Embryonic facial prominence (tissue), 1 donor: ENCODE measurements at regions not wholly inside any gene's neighbourhood (a gene's known extent, or its start where the extent isn't known, plus 50 kb on each side); places are given as distances from the start of the nearest gene placed in this dataset.

Source experiments
- DNase-seq: peaks from one replicate; pipeline ENCODE4 v3.0.0-alpha.2; 2016; ENCODE audit errors: extremely low spot score

DNA sequence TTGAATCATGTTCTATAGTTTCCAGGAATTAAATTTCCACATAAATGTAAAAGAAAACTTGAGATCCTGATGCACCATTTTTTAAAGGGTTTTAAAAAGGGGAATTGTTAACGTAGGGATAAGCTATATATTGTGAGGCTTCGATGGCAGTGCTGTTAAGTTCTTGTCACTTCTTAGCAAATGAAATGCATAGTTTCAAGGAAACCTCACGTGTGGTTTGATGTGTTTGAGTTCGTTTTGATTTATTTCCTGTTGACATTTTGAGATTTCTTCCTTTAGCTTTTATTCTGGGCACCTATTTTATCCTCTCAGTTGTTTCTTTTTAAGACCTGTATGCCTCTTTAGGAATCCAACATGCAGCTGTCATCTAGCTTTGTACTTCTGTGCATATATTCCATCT is 301.0 kb downstream of the DOCK8 start:
- DNase-seq, result no peak

DNA sequence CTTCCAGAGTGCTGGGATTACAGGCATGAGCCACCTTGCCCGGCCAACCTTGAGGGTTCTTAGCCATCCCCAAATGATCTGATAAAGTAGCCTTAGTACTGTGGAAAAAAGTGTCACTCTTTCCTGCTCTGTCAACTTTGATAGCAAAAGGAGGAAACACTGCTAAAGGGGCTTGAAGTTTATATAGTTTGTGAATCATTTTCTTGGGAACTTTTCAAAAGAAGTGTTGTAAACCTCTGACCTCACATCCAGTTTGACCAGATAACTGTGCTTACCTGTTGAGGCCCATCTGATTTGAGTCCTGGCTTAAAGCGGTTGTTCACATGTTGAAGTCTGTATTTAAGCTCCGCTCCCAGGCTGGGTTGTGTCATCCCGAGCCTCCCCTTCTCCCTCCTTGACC is 303.3 kb downstream of the DOCK8 start:
- DNase-seq, result no peak

GRCh38 chr9:518540-518939 is 303.9 kb downstream of the DOCK8 start:
- no peak for DNase-seq

- DNase-seq, result no peak
These were observed 304.9 kb downstream of the DOCK8 start for GRCh38 chr9:519579-519978.

GRCh38 chr9:520302-520701 is 305.6 kb downstream of the DOCK8 start:
- no peak for DNase-seq

DNA sequence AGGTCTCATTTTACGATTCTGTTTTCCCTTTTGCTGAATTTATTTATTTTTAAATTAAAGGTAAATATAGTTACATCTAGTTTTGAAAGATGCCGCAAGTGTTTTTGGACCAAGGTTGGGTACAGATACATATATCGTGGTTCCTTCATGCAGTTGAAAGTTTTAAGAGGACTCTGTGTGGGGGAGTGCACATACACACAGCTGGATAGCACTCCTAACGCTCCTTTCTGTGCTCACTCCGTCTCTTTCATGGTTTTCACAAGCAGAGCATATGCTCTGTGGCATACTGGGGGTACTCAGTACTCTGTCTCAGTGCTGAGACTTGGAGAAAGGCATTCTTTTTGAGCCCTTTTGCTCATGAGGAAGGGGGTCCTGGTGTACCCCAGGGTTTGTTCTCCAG is 307.5 kb downstream of the DOCK8 start:
- DNase-seq, result no peak

DNA sequence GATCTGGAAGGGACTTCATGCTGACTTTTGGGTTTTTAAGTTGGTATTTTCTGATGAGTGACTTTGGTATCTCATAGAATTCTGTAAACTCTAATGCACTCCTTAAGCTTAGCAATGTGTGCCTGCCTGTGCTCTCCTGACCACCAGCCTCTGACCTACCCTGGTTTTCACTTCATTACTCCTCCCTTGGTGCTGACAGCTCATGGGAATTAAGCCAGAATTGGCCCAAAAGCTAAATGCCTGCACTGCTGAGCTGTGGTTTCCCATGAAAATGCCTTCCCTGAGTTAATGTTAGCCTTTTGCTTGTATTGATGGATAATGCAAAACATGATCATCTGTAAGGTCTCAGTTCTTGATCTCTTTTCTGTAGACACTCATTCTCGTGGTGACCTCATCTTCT is 308.0 kb downstream of the DOCK8 start:
- DNase-seq, result no peak

DNA sequence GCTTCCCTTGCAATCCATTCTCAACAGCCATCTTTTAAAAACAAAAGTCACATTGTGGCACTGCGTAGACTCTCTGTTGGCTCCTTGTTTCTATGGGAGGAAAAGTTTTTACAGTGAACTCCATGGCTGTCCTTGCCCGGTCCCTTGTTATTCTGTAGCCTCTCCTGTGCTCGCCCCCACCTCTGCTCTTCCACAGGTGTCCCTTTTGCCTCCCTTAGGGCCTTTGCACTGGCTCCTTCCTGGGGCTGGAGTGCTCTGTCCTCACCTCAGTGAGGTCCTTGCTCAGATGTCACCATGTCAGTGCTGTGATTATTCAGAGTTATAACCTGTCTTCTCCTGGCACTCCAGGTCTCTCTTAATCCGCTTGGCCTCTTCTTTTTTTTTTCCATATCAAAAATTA is 308.8 kb downstream of the DOCK8 start:
- no peak for DNase-seq

DNA sequence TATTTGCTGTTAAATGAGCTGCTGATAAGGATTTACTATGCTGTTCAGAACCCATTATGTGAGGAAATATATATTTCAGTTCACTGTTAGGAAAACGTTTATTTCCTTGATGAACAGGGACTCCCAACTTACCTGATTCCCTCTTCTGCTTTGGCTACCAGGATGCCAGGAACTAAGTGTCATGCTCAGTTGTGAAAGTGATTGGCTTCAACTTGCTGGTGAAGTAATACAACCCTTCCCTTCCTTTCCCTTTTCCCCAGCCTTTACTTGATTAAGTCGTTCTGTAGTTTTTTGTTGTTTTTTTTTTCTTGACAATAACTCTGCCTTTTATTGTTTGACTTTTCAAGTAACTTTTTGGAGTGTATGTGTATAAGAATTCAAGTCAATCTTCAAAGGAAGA is 309.3 kb downstream of the DOCK8 start:
- no peak for DNase-seq

DNA sequence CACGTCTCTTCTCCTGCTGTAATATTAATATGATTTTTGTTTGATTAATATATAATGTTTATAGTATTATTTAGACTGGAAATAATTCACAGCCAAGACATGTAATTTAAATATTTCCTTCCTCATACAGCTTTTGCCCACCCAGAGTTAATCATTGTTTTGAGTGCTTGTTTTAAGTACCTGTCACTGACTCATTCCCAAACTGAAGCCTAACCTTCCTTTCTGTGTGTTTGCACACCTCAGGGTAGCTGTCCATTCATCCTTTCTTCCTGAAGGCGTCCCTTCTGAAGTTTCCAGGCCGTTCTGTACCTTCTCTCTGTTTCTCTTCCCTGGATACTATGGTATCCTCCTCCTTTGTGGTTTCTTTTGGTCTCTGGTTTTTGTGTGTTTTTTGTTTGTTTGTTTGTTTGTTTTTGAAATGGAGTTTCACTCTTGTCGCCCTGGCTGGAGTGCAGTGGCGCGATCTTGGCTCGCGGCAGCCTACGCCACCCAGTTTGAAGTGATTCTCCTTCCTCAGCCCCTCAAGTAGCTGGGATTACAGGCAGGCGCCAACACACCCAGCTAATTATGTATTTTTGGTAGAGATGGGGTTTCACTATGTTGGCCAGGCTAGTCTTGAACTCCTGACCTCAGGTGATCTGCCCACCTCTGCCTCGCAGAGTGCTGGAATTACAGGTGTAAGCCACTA is 312.4 kb downstream of the DOCK8 start:
- DNase-seq, result no peak

GRCh38 chr9:529731-530130 is 311.8 kb upstream of the DMRT1 start:
- DNase-seq, result no peak

DNA sequence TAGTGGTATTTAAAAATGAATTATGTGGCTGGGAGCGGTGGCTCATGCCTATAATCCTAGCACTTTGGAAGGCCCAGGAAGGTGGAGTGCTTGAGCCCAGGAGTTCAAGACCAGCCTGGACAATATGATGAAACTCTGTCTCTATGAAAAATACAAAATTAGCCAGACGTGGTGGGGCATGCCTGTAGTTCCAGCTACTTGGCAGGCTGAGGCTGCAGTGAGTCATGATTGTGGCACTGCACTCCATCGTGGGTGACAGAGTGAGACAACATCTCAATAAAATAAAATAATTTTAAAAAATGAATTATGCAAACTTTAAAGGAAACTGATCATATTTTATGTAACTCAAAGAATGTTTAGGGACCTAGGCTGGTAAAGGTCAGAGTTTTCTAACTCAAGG is 310.8 kb upstream of the DMRT1 start:
- no peak for DNase-seq

- no peak for DNase-seq
These were observed 308.8 kb upstream of the DMRT1 start for GRCh38 chr9:532707-533106.

DNA sequence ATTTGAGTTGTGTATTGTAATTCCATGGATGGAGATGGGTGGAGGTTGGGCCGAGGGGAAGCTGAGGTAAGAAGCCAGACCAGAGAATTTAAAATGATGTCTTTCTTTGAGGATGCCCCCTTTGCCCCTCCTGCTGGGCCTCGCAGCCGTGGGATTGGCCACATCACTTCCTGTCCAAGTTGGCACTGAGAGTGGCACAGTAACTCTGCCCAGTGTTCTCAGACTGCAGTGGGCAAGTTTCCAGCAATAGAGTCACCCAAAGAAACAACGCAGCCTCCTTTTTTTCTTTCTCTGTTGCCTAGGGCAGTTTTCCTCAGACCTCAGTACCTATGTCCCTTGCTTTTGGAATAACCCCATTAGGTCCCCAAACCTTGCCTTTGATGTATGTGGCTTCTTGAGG is 306.6 kb upstream of the DMRT1 start:
- DNase-seq, result no peak

GRCh38 chr9:535356-535755 is 306.1 kb upstream of the DMRT1 start:
- no peak for DNase-seq

DNA sequence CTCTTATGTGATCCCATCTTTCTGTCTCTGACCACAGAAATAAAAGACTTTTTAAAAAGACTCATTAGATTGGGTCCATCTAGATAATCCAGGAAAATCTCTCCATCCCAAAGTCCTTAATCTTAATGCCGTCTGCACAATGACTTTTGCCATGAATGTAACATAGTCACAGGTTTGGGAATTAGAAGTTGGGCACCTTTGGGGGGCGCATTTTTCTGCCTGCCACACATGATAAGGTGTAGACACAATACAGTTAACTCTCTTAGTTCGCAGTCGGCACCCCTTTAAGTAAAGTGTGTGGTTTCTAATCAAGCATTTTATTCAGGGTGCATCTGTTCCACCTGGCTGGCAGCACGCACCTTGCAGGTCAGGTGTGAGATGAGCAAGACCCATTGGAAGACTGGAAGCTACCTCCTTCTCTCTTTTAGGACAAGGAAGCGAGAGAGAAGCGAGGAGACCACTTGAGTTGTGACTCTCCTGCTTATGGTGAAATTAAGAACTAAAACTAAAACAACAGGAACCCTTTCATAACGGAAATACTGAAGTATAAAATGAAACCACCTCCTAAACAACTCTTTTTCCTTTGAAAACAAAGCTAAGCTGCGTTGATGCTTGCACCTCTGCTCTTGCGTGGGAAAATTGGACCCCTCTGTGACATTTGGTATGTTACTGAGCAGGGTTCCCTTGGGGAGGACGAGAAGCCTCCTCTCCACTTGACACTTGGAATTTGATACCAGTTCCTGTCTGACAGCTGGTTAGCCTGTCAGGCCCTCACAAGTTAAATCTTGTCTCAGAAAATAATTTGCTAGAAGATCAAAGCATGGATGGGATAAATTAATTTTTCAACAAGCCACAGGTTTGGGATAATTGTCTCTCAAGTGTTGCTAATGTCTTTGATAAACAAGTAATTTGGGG is 304.6 kb upstream of the DMRT1 start:
- DNase-seq, result no peak

GRCh38 chr9:543478-543877 is 298.0 kb upstream of the DMRT1 start:
- DNase-seq, result no peak

DNA sequence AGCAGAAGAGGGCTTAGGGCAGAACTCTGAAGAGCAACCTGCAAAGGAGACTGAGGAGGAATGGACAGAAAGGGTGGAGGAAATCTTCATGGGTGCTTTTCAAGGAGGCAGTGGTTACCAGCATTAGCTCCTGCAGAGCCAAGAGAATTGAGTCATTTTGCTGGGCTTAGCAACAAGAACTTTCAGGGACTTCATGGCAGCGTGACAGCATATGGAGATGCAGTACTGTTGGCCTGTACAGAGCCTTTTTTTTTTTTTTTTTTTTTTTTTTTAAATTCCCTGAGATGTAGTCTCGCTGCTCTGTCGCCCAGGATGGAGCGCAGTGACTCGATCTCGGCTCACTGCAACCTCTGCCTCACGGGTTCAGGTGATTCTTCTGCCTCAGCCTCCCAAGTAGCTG is 296.0 kb upstream of the DMRT1 start:
- DNase-seq, result no peak

GRCh38 chr9:546235-546634 is 295.3 kb upstream of the DMRT1 start:
- DNase-seq, result no peak

DNA sequence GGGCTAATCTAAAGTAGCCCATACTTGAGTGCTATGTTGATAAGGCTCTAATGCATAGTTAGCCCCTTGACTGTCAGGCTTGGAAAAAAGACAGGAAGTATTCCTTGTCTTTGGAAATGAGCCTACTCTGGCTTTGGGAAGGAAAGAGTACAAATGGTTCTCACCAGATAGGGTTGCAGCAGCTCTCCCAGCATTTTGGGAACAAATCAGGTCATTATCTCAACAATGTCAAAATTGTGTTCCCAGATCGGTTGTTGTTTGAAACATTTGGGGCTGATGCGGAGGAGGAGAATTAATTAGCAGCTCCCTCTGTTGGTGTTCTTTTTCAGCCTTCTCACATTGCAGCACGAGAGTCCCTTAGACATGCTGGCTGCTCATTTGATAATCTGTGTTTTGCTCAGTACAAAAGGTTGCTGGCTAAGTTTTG is 294.7 kb upstream of the DMRT1 start:
- no peak for DNase-seq

DNA sequence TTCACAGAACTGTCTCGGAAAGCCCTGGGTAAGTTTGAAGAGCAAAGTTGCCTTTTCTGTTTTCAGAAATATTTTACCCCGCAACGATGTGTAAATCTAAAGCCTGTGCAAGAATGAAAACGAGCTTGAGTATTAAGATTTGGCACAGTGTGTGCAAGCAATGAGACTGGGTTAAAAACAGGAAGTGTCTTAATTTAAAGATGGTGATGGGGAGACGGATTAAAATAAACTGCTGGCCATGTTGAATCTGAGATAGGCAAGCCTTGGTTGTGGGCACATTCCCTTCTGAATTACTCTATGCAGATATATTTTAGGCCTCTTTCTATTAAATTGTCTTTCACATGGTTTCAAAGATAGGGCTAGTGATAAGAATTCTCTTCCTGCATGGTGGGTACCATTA is 294.2 kb upstream of the DMRT1 start:
- no peak for DNase-seq

DNA sequence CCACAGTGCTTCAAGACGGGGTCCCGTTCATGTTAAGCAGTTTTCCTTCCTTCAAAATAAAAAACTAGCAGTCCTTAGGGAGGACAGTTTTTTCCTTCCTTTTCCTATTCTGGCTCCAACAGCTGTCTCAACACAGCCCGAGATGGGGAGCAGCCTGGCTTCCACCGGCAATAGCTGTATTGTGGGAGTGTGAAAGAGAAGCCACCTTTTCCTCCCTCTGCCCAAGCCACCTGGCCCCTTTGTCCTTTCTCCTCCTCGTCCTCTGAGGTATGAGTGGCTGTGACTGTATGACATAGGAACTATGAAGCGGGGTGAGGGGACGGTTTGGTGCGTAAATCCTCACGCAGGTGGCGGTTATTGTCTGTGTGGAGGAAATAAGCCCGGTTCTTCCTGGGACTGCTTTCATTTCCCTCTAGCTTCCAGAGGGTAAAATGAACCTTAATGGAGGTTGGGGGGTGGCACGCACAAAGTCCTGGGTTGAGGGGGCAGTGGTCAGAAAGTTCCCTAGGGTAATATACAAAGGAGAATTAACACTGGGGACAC is 292.0 kb upstream of the DMRT1 start:
- no peak for DNase-seq

GRCh38 chr9:550333-550732 is 291.2 kb upstream of the DMRT1 start:
- DNase-seq, result no peak
